ENCODE measurements at regions not wholly inside any gene's neighbourhood (a gene's known extent, or its start where the extent isn't known, plus 50 kb on each side); places are given as distances from the start of the nearest gene placed in this dataset.
A peak's percentile ranks its signal among the peaks of the same experiment; 100 is the strongest.

GRCh38 chr16:73186752-73187601, 139.0 kb upstream of the ZFHX3 start:
- no peak for TF ChIP-seq LEF1 (IDR thresholded peaks at IDR 0.05; ENCODE audit: borderline replicate concordance)
- TF ChIP-seq SUZ12 (IDR thresholded peaks at IDR 0.05), result no peak
- no peak for TF ChIP-seq FOXM1 (IDR thresholded peaks at IDR 0.05; ENCODE audit: borderline replicate concordance)
- TF ChIP-seq ZNF384 (IDR thresholded peaks at IDR 0.05), result 0 out of 2 replicates have a peak, but pooled peaks have one; percentile 13
- no peak for TF ChIP-seq BHLHE40 (IDR thresholded peaks at IDR 0.05; ENCODE audit: borderline replicate concordance)
- no peak for TF ChIP-seq FOXA1 (IDR thresholded peaks at IDR 0.05)
- TF ChIP-seq PKNOX1 (IDR thresholded peaks at IDR 0.05), result peak; percentile 44; the same call in 1 of the 2 replicates
- TF ChIP-seq SP1 (IDR thresholded peaks at IDR 0.05), result no peak
- no peak for TF ChIP-seq ARNT (IDR thresholded peaks at IDR 0.05)
- no peak for TF ChIP-seq FOXK2 (IDR thresholded peaks at IDR 0.05)

All from HEK293T (cell line).